Loucy (cell line): ENCODE measurements at regions not wholly inside any gene's neighbourhood (a gene's known extent, or its start where the extent isn't known, plus 50 kb on each side); places are given as distances from the start of the nearest gene placed in this dataset.

Experiments
- H2AFZ ChIP-seq: fragments of 200-600 bp; sonication (generic); 2 replicates; pipeline ENCODE4 v1.6.0; 2016; ENCODE audit warnings: antibody characterized with exemption, mild to moderate bottlenecking, low read length, moderate library complexity
- H3F3A ChIP-seq: fragments of 200-600 bp; 2 replicates; pipeline ENCODE4 v1.6.0; 2016; ENCODE audit warnings: antibody characterized with exemption, low read depth, mild to moderate bottlenecking
- H3K27me3 ChIP-seq: fragments of 200-600 bp; sonication (generic); 2 replicates; pipeline ENCODE4 v1.6.1; 2014; ENCODE audit warnings: low read length, mild to moderate bottlenecking; ENCODE audit not compliant: insufficient read depth, poor library complexity, severe bottlenecking
- H3K36me3 ChIP-seq: fragments of 200-600 bp; sonication (generic); 2 replicates; pipeline ENCODE4 v1.6.1; 2016; ENCODE audit warnings: low read length; ENCODE audit not compliant: insufficient read depth
- H3K4me1 ChIP-seq: fragments of 200-600 bp; sonication (generic); 2 replicates; pipeline ENCODE4 v1.5.1; 2014; ENCODE audit warnings: low read length, mild to moderate bottlenecking; ENCODE audit not compliant: insufficient read depth, poor library complexity, severe bottlenecking
- H3K4me2 ChIP-seq: fragments of 200-600 bp; sonication (generic); 2 replicates; pipeline ENCODE4 v1.6.0; 2014; ENCODE audit warnings: antibody characterized with exemption, low read length, low read depth, mild to moderate bottlenecking; ENCODE audit not compliant: poor library complexity, severe bottlenecking
- H3K4me3 ChIP-seq: fragments of 200-600 bp; sonication (generic); 2 replicates; pipeline ENCODE4 v1.5.1; 2014; ENCODE audit warnings: low read length, mild to moderate bottlenecking, mixed read lengths; ENCODE audit not compliant: poor library complexity, severe bottlenecking
- H3K79me2 ChIP-seq: fragments of 200-600 bp; sonication (generic); 2 replicates; pipeline ENCODE4 v1.6.1; 2014; ENCODE audit warnings: low read length; ENCODE audit not compliant: insufficient read depth
- H3K9ac ChIP-seq: fragments of 200-600 bp; sonication (generic); 2 replicates; pipeline ENCODE4 v1.6.0; 2014; ENCODE audit warnings: mild to moderate bottlenecking, low read depth, low read length, moderate library complexity; ENCODE audit not compliant: poor library complexity, severe bottlenecking
- H3K9me2 ChIP-seq: fragments of 200-600 bp; sonication (generic); replicated peaks from 2 replicates; pipeline ENCODE4 v1.6.1; 2016; ENCODE audit warnings: low read depth, low read length, mixed read lengths
- H3K9me3 ChIP-seq: fragments of 200-600 bp; sonication (generic); 2 replicates; pipeline ENCODE4 v1.6.1; 2014; ENCODE audit warnings: mild to moderate bottlenecking, antibody characterized with exemption, low read length, low read depth; ENCODE audit not compliant: insufficient read depth
- H4K20me1 ChIP-seq: fragments of 200-600 bp; sonication (generic); 2 replicates; pipeline ENCODE4 v1.6.0; 2014; ENCODE audit warnings: antibody characterized with exemption, low read length, mild to moderate bottlenecking; ENCODE audit not compliant: insufficient read depth, poor library complexity, severe bottlenecking
- EZH2phosphoT487 ChIP-seq: fragments of 200-600 bp; IDR thresholded peaks from 2 replicates; pipeline ENCODE4 v1.6.1; 2018; ENCODE audit warnings: antibody characterized with exemption, mild to moderate bottlenecking, moderate library complexity, borderline replicate concordance
- TF ChIP-seq, protein P1 (sequence below): fragments of 200-600 bp; sonication (generic); conservative IDR thresholded peaks from 2 replicates; pipeline ENCODE4 v1.5.1; 2014; ENCODE audit warnings: mild to moderate bottlenecking, antibody characterized with exemption, low read length

DNA sequence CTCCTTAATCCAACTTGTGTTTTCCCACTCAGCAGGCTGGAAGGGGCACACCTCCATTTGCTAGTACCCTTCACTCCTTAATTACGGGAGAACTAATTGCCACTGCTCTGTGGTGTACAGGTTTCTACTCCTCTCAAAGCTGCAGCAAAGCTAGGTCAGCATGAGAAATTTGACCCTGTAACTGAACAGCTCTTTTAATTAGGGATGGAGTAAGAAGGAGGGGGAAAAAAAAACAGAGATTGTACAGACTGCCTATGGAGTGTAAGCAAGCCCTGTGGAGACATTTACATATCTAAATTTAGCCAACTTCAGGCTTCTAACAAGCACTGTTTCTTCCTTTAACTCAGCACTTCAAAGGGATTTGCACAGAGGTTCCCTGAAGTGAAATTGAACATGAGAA, 629.7 kb upstream of the SETBP1 start:
- H2AFZ ChIP-seq = no peak overlapping the region
- no peak overlapping the region for H3K9ac ChIP-seq
- no peaks in the 10 kb centered on the region for H3K4me1 ChIP-seq
- no peak overlapping the region for H3K4me3 ChIP-seq
- no peak for TF ChIP-seq EZH2phosphoT487
- TF ChIP-seq, protein P1, sequence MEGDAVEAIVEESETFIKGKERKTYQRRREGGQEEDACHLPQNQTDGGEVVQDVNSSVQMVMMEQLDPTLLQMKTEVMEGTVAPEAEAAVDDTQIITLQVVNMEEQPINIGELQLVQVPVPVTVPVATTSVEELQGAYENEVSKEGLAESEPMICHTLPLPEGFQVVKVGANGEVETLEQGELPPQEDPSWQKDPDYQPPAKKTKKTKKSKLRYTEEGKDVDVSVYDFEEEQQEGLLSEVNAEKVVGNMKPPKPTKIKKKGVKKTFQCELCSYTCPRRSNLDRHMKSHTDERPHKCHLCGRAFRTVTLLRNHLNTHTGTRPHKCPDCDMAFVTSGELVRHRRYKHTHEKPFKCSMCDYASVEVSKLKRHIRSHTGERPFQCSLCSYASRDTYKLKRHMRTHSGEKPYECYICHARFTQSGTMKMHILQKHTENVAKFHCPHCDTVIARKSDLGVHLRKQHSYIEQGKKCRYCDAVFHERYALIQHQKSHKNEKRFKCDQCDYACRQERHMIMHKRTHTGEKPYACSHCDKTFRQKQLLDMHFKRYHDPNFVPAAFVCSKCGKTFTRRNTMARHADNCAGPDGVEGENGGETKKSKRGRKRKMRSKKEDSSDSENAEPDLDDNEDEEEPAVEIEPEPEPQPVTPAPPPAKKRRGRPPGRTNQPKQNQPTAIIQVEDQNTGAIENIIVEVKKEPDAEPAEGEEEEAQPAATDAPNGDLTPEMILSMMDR = no peak
- H3K4me2 ChIP-seq = no peak overlapping the region
- H3K9me3 ChIP-seq = no peaks in the 10 kb centered on the region
- no peaks in the 10 kb centered on the region for H3K9me2 ChIP-seq
- H4K20me1 ChIP-seq = no peaks in the 10 kb centered on the region
- no peaks in the 10 kb centered on the region for H3K36me3 ChIP-seq
- no peaks in the 10 kb centered on the region for H3K79me2 ChIP-seq
- no peaks in the 10 kb centered on the region for H3K27me3 ChIP-seq
- no peaks in the 10 kb centered on the region for H3F3A ChIP-seq

DNA sequence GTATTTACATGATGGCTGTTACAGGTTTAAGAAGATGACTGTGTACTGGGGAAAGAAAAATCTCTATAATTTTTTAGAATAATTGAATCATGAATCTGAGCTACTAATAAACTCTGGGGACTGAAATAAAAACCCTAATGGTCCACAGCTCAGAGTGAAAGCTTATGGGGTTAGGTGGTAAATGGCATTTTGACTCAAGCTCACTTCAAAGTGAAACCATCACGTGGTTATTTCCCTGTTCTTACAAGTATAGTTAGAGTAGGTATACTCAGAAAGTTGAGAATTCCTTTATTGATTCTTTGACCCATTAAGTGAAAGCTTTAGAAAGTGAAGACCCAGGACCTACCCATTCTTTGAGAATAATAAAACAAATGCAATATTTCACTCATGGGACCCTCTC, 626.2 kb upstream of the SETBP1 start:
- Histone ChIP-seq H4K20me1 (no peaks in the 10 kb centered on the region), H3K9ac (no peak overlapping the region), H3K9me2 (no peaks in the 10 kb centered on the region), H2AFZ (no peak overlapping the region), H3K36me3 (no peaks in the 10 kb centered on the region), H3K4me3 (no peak overlapping the region), H3K4me1 (no peaks in the 10 kb centered on the region), H3K79me2 (no peaks in the 10 kb centered on the region), H3F3A (no peaks in the 10 kb centered on the region), H3K9me3 (no peaks in the 10 kb centered on the region), H3K4me2 (no peak overlapping the region), H3K27me3 (no peaks in the 10 kb centered on the region)
- TF ChIP-seq, protein P1 = no peak
- TF ChIP-seq EZH2phosphoT487 = no peak

DNA sequence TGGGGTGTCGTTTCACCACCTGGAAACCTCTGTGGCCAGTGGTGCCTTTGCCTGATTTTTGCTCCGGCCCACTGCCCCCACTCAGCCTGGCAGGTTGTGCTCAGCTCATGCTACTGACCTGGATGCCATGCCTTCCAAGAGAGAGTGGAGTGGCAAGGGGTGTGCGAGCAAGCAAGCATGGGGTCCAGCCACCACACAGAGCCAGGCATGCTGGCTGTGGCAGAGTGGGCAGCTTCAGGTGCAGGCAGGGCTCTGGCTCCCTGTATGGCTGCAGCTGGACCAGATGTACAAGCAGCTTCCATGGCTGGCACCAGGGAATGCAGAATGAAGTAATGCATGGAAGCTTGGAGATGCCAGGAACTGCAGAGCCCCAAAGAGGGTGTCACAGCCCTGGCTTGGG, 620.5 kb upstream of the SETBP1 start:
- no peaks in the 10 kb centered on the region for H3K27me3 ChIP-seq
- no peaks in the 10 kb centered on the region for H3K79me2 ChIP-seq
- H3K4me1 ChIP-seq = no peaks in the 10 kb centered on the region
- TF ChIP-seq, protein P1 = no peak
- TF ChIP-seq EZH2phosphoT487 = no peak
- no peak overlapping the region for H3K4me3 ChIP-seq
- H4K20me1 ChIP-seq = no peaks in the 10 kb centered on the region
- no peak overlapping the region for H2AFZ ChIP-seq
- no peaks in the 10 kb centered on the region for H3K9me2 ChIP-seq
- no peaks in the 10 kb centered on the region for H3K36me3 ChIP-seq
- no peaks in the 10 kb centered on the region for H3F3A ChIP-seq
- no peak overlapping the region for H3K4me2 ChIP-seq
- no peak overlapping the region for H3K9ac ChIP-seq
- no peaks in the 10 kb centered on the region for H3K9me3 ChIP-seq
